ENCODE measurements at regions not wholly inside any gene's neighbourhood (a gene's known extent, or its start where the extent isn't known, plus 50 kb on each side); places are given as distances from the start of the nearest gene placed in this dataset.

GRCh38 chr7:110382736-110383135 lies 708.2 kb upstream of the LRRN3 start:
- POLR2A ChIA-PET (ENCODE audit: unreplicated experiment) = no interaction called here

GRCh38 chr7:110386006-110386405 lies 704.9 kb upstream of the LRRN3 start:
- no TSS peak for BruUV-seq (replicated peaks)
- DNase-seq (peak; percentile 31), ATAC-seq (no peak; the same call in 1 of the 2 replicates)
- peaks cover 21% of the 10 kb centered on the region for H3K4me1 ChIP-seq (ENCODE audit: insufficient read depth, low read length)
- POLR2A ChIA-PET (ENCODE audit: unreplicated experiment) = no interaction called here
- H3F3A ChIP-seq (ENCODE audit: low read length, unreplicated experiment) = no peaks in the 10 kb centered on the region
- no peaks in the 10 kb centered on the region for H3K9me2 ChIP-seq (replicated peaks; ENCODE audit: low read length)
- no peaks in the 10 kb centered on the region for H3K79me2 ChIP-seq (ENCODE audit: low read length)
- H3K36me3 ChIP-seq (ENCODE audit: low read depth, low read length) = no peaks in the 10 kb centered on the region
- intact Hi-C loops (cut with micrococcal nuclease) = loop anchor here (10.0 kb wide), 1 partner anchor 401 kb away; no protein-coding TSS in a partner anchor
- H3K27ac ChIP-seq (ENCODE audit: low read length) = no peak overlapping the region
- H3K4me2 ChIP-seq (ENCODE audit: low read length) = no peak overlapping the region
- TF ChIP-seq CTCF (conservative IDR thresholded peaks at IDR 0.05; ENCODE audit: low read depth, low read length) = no peak
- TF ChIP-seq EZH2phosphoT487 (IDR thresholded peaks at IDR 0.05; ENCODE audit: borderline replicate concordance, low read length) = no peak
- no peak for TF ChIP-seq EZH2 (IDR thresholded peaks at IDR 0.05; ENCODE audit: low read length, unreplicated experiment)
- CTCF ChIA-PET = interaction anchor here (0.5 kb wide), 1 partner anchor 67 kb away, joined by 4 read pairs; no protein-coding TSS in a partner anchor
- H2AFZ ChIP-seq (ENCODE audit: low read length) = no peak overlapping the region
- no peak overlapping the region for H3K9ac ChIP-seq (ENCODE audit: low read length)
- H3K9me3 ChIP-seq (ENCODE audit: low read length) = no peaks in the 10 kb centered on the region
- H3K4me3 ChIP-seq (ENCODE audit: low read length) = no peak overlapping the region
- H4K20me1 ChIP-seq (ENCODE audit: low read length) = no peaks in the 10 kb centered on the region
- no peaks in the 10 kb centered on the region for H3K27me3 ChIP-seq (ENCODE audit: low read length)

More at GRCh38 chr7:110382736-110383135, 708.2 kb upstream of the LRRN3 start:
- no peaks in the 10 kb centered on the region for H3K9me2 ChIP-seq (replicated peaks; ENCODE audit: low read length)
- no peak for ATAC-seq
- H3K4me3 ChIP-seq (ENCODE audit: low read length) = no peak overlapping the region
- no peaks in the 10 kb centered on the region for H3K36me3 ChIP-seq (ENCODE audit: low read depth, low read length)
- H3K27me3 ChIP-seq (ENCODE audit: low read length) = no peaks in the 10 kb centered on the region
- intact Hi-C loops (cut with micrococcal nuclease) = loop anchor here (10.0 kb wide), 1 partner anchor 398 kb away; no protein-coding TSS in a partner anchor
- no peak overlapping the region for H3K4me2 ChIP-seq (ENCODE audit: low read length)
- no peak for DNase-seq
- H3K27ac ChIP-seq (ENCODE audit: low read length) = no peak overlapping the region
- H3F3A ChIP-seq (ENCODE audit: low read length, unreplicated experiment) = no peaks in the 10 kb centered on the region
- TF ChIP-seq CTCF (conservative IDR thresholded peaks at IDR 0.05; ENCODE audit: low read depth, low read length) (no peak), EZH2 (IDR thresholded peaks at IDR 0.05; ENCODE audit: low read length, unreplicated experiment) (no peak), EZH2phosphoT487 (IDR thresholded peaks at IDR 0.05; ENCODE audit: borderline replicate concordance, low read length) (no peak)
- no peaks in the 10 kb centered on the region for H3K79me2 ChIP-seq (ENCODE audit: low read length)
- no peaks in the 10 kb centered on the region for H3K9me3 ChIP-seq (ENCODE audit: low read length)
- no TSS peak for BruUV-seq (replicated peaks)
- peaks cover 20% of the 10 kb centered on the region for H3K4me1 ChIP-seq (ENCODE audit: insufficient read depth, low read length)
- H4K20me1 ChIP-seq (ENCODE audit: low read length) = no peaks in the 10 kb centered on the region
- CTCF ChIA-PET = no interaction called here
- H3K9ac ChIP-seq (ENCODE audit: low read length) = no peak overlapping the region
- no peak overlapping the region for H2AFZ ChIP-seq (ENCODE audit: low read length)

GRCh38 chr7:110386913-110387312 lies 704.0 kb upstream of the LRRN3 start:
- Histone ChIP-seq H3K4me2 (ENCODE audit: low read length) (peak overlapping the region; percentile 61; the same call in 1 of the 2 replicates), H4K20me1 (ENCODE audit: low read length) (no peaks in the 10 kb centered on the region), H3K9me3 (ENCODE audit: low read length) (no peaks in the 10 kb centered on the region), H3K27ac (ENCODE audit: low read length) (no peak overlapping the region), H3K79me2 (ENCODE audit: low read length) (no peaks in the 10 kb centered on the region), H2AFZ (ENCODE audit: low read length) (no peak overlapping the region), H3K27me3 (ENCODE audit: low read length) (no peaks in the 10 kb centered on the region), H3K4me1 (ENCODE audit: insufficient read depth, low read length) (peaks cover 21% of the 10 kb centered on the region), H3K9me2 (replicated peaks; ENCODE audit: low read length) (no peaks in the 10 kb centered on the region), H3F3A (ENCODE audit: low read length, unreplicated experiment) (no peaks in the 10 kb centered on the region), H3K4me3 (ENCODE audit: low read length) (no peak overlapping the region), H3K9ac (ENCODE audit: low read length) (no peak overlapping the region), H3K36me3 (ENCODE audit: low read depth, low read length) (no peaks in the 10 kb centered on the region)
- no peak for TF ChIP-seq EZH2 (IDR thresholded peaks at IDR 0.05; ENCODE audit: low read length, unreplicated experiment)
- TF ChIP-seq CTCF (conservative IDR thresholded peaks at IDR 0.05; ENCODE audit: low read depth, low read length) = no peak
- TF ChIP-seq EZH2phosphoT487 (IDR thresholded peaks at IDR 0.05; ENCODE audit: borderline replicate concordance, low read length) = no peak
- ChIA-PET CTCF (no interaction called here), POLR2A (ENCODE audit: unreplicated experiment) (no interaction called here)
- peak; percentile 85 for DNase-seq
- ATAC-seq = peak; percentile 100
- intact Hi-C loops (cut with micrococcal nuclease) = loop anchor here (10.0 kb wide), 1 partner anchor 402 kb away; no protein-coding TSS in a partner anchor
- no TSS peak for BruUV-seq (replicated peaks)

Data from PC-3 (cell line).